Neural cell (in vitro differentiated cells): ENCODE measurements at regions not wholly inside any gene's neighbourhood (a gene's known extent, or its start where the extent isn't known, plus 50 kb on each side); places are given as distances from the start of the nearest gene placed in this dataset.

Experiments
- H2AFZ ChIP-seq: fragments of 200-600, 300-800 bp; sonication (generic), shearing (Covaris generic); 2 replicates; pipeline ENCODE4 v1.6.0; 2014; ENCODE audit warnings: low read depth, mild to moderate bottlenecking, antibody characterized with exemption, low read length, moderate library complexity
- H3F3A ChIP-seq: fragments of 200-600 bp; shearing (Covaris generic); 2 replicates; pipeline ENCODE4 v1.6.1; 2016; ENCODE audit warnings: mild to moderate bottlenecking, moderate library complexity, mixed read lengths, antibody characterized with exemption, low read length; ENCODE audit not compliant: insufficient read depth, poor library complexity, severe bottlenecking
- H3K27ac ChIP-seq: fragments of 200-600, 300-800 bp; sonication (generic), shearing (Covaris generic); 2 replicates; pipeline ENCODE4 v1.5.1; 2014; ENCODE audit warnings: mild to moderate bottlenecking, low read length, moderate library complexity
- H3K27me3 ChIP-seq: fragments of 300-800, 200-600 bp; sonication (generic), shearing (Covaris generic); 2 replicates; pipeline ENCODE4 v1.6.0; 2014; ENCODE audit warnings: mild to moderate bottlenecking, low read depth, low read length, moderate library complexity; ENCODE audit not compliant: insufficient read depth
- H3K36me3 ChIP-seq: fragments of 300-800, 200-600 bp; sonication (generic), shearing (Covaris generic); 2 replicates; pipeline ENCODE4 v1.5.1; 2014; ENCODE audit warnings: mild to moderate bottlenecking, antibody characterized with exemption, low read length, moderate library complexity; ENCODE audit not compliant: insufficient read depth
- H3K4me2 ChIP-seq: fragments of 300-800, 200-600 bp; sonication (generic), shearing (Covaris generic); 2 replicates; pipeline ENCODE4 v1.6.0; 2014; ENCODE audit warnings: mild to moderate bottlenecking, low read length
- H3K4me3 ChIP-seq: fragments of 300-800, 200-600 bp; sonication (generic), shearing (Covaris generic); 2 replicates; pipeline ENCODE4 v1.5.1; 2014; ENCODE audit warnings: mild to moderate bottlenecking, low read length, moderate library complexity
- H3K79me2 ChIP-seq: fragments of 200-600 bp; shearing (Covaris generic); replicated peaks from 2 replicates; pipeline ENCODE4 v1.6.0; 2014; ENCODE audit warnings: mild to moderate bottlenecking, low read length, moderate library complexity; ENCODE audit not compliant: insufficient read depth
- H3K9ac ChIP-seq: fragments of 300-800, 200-600 bp; sonication (generic), shearing (Covaris generic); 2 replicates; pipeline ENCODE4 v1.6.1; 2016; ENCODE audit warnings: mild to moderate bottlenecking, low read length, mixed read lengths
- H3K9me2 ChIP-seq: fragments of 200-600 bp; shearing (Covaris generic); 2 replicates; pipeline ENCODE4 v1.6.1; 2016; ENCODE audit warnings: mild to moderate bottlenecking, low read length, mixed read lengths; ENCODE audit not compliant: insufficient read depth
- H3K9me3 ChIP-seq: fragments of 200-600, 300-800 bp; sonication (generic), shearing (Covaris generic); 2 replicates; pipeline ENCODE4 v1.6.1; 2016; ENCODE audit warnings: mild to moderate bottlenecking, mixed run types, low read length, moderate library complexity, mixed read lengths
- H4K20me1 ChIP-seq: fragments of 200-600 bp; shearing (Covaris generic); 2 replicates; pipeline ENCODE4 v1.6.1; 2016; ENCODE audit warnings: mild to moderate bottlenecking, mixed run types; ENCODE audit not compliant: insufficient read depth
- EP300 ChIP-seq: fragments of 450-650 bp; conservative IDR thresholded peaks from 2 replicates; pipeline ENCODE4 v1.6.1; 2014; ENCODE audit warnings: antibody characterized with exemption, mild to moderate bottlenecking, moderate library complexity; ENCODE audit not compliant: poor library complexity, severe bottlenecking
- EZH2 ChIP-seq: fragments of 200-600, 300-800 bp; shearing (Covaris generic), sonication (generic); IDR thresholded peaks from 2 replicates; pipeline ENCODE4 v1.6.1; 2014; ENCODE audit warnings: antibody characterized with exemption, low read length, borderline replicate concordance, mild to moderate bottlenecking; ENCODE audit not compliant: insufficient read depth, poor library complexity, severe bottlenecking
- MXI1 ChIP-seq: fragments of 450-650 bp; conservative IDR thresholded peaks from 2 replicates; pipeline ENCODE4 v1.6.1; 2014; ENCODE audit warnings: antibody characterized with exemption, mild to moderate bottlenecking; ENCODE audit not compliant: poor library complexity, severe bottlenecking
- SMC3 ChIP-seq: fragments of 450-650 bp; conservative IDR thresholded peaks from 2 replicates; pipeline ENCODE4 v1.6.1; 2014; ENCODE audit warnings: antibody characterized with exemption, mild to moderate bottlenecking, moderate library complexity; ENCODE audit not compliant: poor library complexity
- TAF1 ChIP-seq: IDR thresholded peaks from 2 replicates; pipeline ENCODE4 v1.6.1; 2012; ENCODE audit warnings: low read depth
- TF ChIP-seq, protein P1 (sequence below): fragments of 450-650 bp; IDR thresholded peaks from 2 replicates; pipeline ENCODE4 v1.5.1; 2014; ENCODE audit warnings: antibody characterized with exemption, mild to moderate bottlenecking, moderate library complexity; ENCODE audit not compliant: poor library complexity, severe bottlenecking
- TF ChIP-seq, protein P2 (sequence below): IDR thresholded peaks from 2 replicates; pipeline ENCODE4 v1.6.1; 2012; ENCODE audit warnings: borderline replicate concordance

DNA sequence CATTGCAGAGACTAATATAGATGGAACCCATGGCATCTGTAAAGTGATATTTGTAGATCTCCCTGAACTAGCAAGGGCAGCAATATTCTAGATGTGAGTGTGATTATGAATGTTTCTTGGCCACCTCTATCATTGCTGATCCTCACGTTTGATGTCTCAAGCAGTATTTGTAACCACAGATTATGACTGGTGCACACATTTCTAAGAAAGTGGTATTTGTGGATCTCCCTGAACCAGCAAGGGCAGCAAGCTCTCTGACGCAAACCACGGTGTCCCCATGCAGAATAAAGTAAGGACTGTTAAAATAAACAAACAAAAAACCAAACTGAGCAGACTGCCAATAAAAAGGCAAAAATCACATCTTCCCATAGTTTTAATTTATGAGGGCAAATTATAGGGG, 301.3 kb downstream of the CSNK1G3 start:
- H3K79me2 ChIP-seq, result no peaks in the 10 kb centered on the region
- H3K9ac ChIP-seq, result no peak overlapping the region
- peaks cover 5% of the 10 kb centered on the region for H3F3A ChIP-seq
- H3K36me3 ChIP-seq, result no peaks in the 10 kb centered on the region
- H3K4me3 ChIP-seq, result no peak overlapping the region
- no peak overlapping the region for H2AFZ ChIP-seq
- no peak for TF ChIP-seq SMC3
- TF ChIP-seq TAF1, result no peak
- TF ChIP-seq, protein P1, sequence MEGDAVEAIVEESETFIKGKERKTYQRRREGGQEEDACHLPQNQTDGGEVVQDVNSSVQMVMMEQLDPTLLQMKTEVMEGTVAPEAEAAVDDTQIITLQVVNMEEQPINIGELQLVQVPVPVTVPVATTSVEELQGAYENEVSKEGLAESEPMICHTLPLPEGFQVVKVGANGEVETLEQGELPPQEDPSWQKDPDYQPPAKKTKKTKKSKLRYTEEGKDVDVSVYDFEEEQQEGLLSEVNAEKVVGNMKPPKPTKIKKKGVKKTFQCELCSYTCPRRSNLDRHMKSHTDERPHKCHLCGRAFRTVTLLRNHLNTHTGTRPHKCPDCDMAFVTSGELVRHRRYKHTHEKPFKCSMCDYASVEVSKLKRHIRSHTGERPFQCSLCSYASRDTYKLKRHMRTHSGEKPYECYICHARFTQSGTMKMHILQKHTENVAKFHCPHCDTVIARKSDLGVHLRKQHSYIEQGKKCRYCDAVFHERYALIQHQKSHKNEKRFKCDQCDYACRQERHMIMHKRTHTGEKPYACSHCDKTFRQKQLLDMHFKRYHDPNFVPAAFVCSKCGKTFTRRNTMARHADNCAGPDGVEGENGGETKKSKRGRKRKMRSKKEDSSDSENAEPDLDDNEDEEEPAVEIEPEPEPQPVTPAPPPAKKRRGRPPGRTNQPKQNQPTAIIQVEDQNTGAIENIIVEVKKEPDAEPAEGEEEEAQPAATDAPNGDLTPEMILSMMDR, result no peak
- TF ChIP-seq, protein P2, sequence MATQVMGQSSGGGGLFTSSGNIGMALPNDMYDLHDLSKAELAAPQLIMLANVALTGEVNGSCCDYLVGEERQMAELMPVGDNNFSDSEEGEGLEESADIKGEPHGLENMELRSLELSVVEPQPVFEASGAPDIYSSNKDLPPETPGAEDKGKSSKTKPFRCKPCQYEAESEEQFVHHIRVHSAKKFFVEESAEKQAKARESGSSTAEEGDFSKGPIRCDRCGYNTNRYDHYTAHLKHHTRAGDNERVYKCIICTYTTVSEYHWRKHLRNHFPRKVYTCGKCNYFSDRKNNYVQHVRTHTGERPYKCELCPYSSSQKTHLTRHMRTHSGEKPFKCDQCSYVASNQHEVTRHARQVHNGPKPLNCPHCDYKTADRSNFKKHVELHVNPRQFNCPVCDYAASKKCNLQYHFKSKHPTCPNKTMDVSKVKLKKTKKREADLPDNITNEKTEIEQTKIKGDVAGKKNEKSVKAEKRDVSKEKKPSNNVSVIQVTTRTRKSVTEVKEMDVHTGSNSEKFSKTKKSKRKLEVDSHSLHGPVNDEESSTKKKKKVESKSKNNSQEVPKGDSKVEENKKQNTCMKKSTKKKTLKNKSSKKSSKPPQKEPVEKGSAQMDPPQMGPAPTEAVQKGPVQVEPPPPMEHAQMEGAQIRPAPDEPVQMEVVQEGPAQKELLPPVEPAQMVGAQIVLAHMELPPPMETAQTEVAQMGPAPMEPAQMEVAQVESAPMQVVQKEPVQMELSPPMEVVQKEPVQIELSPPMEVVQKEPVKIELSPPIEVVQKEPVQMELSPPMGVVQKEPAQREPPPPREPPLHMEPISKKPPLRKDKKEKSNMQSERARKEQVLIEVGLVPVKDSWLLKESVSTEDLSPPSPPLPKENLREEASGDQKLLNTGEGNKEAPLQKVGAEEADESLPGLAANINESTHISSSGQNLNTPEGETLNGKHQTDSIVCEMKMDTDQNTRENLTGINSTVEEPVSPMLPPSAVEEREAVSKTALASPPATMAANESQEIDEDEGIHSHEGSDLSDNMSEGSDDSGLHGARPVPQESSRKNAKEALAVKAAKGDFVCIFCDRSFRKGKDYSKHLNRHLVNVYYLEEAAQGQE, result no peak
- TF ChIP-seq MXI1, result no peak
- no peak overlapping the region for H3K4me2 ChIP-seq
- H4K20me1 ChIP-seq, result no peaks in the 10 kb centered on the region
- no peaks in the 10 kb centered on the region for H3K9me3 ChIP-seq
- no peaks in the 10 kb centered on the region for H3K9me2 ChIP-seq
- no peak overlapping the region for H3K27ac ChIP-seq
- H3K27me3 ChIP-seq, result no peaks in the 10 kb centered on the region

DNA sequence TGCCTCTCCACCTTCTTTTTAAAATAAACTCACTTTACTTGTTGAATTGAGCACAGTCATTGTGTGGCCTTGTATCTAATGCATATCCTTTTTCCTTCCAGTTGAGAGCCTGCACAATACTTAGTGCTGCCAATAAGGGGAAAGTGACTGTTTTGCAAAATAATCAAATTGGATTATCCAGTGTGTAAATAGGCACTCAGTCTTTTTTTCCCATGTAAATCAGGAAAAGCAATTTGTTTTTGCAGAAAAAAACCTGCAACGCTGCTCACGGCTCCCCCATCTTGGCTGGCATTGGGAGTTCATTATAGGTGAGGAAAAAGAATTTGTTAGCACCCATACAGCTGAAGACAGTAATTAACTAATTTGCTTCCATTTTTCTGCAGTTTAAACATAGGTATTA, 299.9 kb downstream of the CSNK1G3 start:
- Histone ChIP-seq H3K9me2 (no peaks in the 10 kb centered on the region), H3F3A (peaks cover 6% of the 10 kb centered on the region), H3K79me2 (no peaks in the 10 kb centered on the region), H3K36me3 (no peaks in the 10 kb centered on the region), H3K4me2 (no peak overlapping the region), H3K9me3 (no peaks in the 10 kb centered on the region), H3K4me3 (no peak overlapping the region), H3K9ac (no peak overlapping the region), H2AFZ (no peak overlapping the region), H4K20me1 (no peaks in the 10 kb centered on the region), H3K27ac (no peak overlapping the region), H3K27me3 (no peaks in the 10 kb centered on the region)
- no peak for TF ChIP-seq EP300
- TF ChIP-seq, protein P1, result no peak
- TF ChIP-seq, protein P2, result no peak
- TF ChIP-seq EZH2, result no peak
